K562 (cell line): ENCODE measurements at regions not wholly inside any gene's neighbourhood (a gene's known extent, or its start where the extent isn't known, plus 50 kb on each side); places are given as distances from the start of the nearest gene placed in this dataset.

Source experiments
- CTCF ChIP-seq, 3 experiments: IDR thresholded peaks in 2 of 3; conservative IDR thresholded peaks in 1 of 3; 2 replicates each; pipeline ENCODE4 v1.5.1; 2011 to 2012; ENCODE audit warnings: low read length in 3 of 3, mild to moderate bottlenecking in 3 of 3, control low read depth in 2 of 3, improper control_type of control experiment in 1 of 3, inconsistent platforms in 1 of 3, low read depth in 1 of 3, mixed read lengths in 1 of 3, moderate library complexity in 1 of 3; ENCODE audit not compliant: insufficient read depth in 2 of 3
- EZH2 ChIP-seq: IDR thresholded peaks from 2 replicates; pipeline ENCODE4 v1.6.1; 2012; ENCODE audit warnings: low read depth, mild to moderate bottlenecking, inconsistent platforms, low read length, borderline replicate concordance
- POLR2A ChIP-seq: fragments of 450-650 bp; conservative IDR thresholded peaks from 2 replicates; pipeline ENCODE4 v1.6.1; 2016
- ZNF384 ChIP-seq: IDR thresholded peaks from 2 replicates; pipeline ENCODE4 v1.6.1; 2012; ENCODE audit warnings: low read depth, low read length, improper control_type of control experiment

- no peak for TF ChIP-seq CTCF (IDR thresholded peaks at IDR 0.05 in 2 of 3, conservative IDR thresholded peaks at IDR 0.05 in 1 of 3; ENCODE audit: insufficient read depth in 2 of 3, low read depth in 1 of 3, low read length in 3 of 3)
- TF ChIP-seq ZNF384: no peak
- no peak for TF ChIP-seq POLR2A
- no peak for TF ChIP-seq EZH2
These were observed 60.1 kb upstream of the CLINT1 start for GRCh38 chr5:157918811-157919742.
